ENCODE measurements at regions not wholly inside any gene's neighbourhood (a gene's known extent, or its start where the extent isn't known, plus 50 kb on each side); places are given as distances from the start of the nearest gene placed in this dataset.
A peak's percentile ranks its signal among the peaks of the same experiment; 100 is the strongest.

- TF ChIP-seq, protein P1, sequence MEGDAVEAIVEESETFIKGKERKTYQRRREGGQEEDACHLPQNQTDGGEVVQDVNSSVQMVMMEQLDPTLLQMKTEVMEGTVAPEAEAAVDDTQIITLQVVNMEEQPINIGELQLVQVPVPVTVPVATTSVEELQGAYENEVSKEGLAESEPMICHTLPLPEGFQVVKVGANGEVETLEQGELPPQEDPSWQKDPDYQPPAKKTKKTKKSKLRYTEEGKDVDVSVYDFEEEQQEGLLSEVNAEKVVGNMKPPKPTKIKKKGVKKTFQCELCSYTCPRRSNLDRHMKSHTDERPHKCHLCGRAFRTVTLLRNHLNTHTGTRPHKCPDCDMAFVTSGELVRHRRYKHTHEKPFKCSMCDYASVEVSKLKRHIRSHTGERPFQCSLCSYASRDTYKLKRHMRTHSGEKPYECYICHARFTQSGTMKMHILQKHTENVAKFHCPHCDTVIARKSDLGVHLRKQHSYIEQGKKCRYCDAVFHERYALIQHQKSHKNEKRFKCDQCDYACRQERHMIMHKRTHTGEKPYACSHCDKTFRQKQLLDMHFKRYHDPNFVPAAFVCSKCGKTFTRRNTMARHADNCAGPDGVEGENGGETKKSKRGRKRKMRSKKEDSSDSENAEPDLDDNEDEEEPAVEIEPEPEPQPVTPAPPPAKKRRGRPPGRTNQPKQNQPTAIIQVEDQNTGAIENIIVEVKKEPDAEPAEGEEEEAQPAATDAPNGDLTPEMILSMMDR (IDR thresholded peaks at IDR 0.05; ENCODE audit: insufficient read depth, low read depth, low read length), result no peak
- TF ChIP-seq EZH2 (IDR thresholded peaks at IDR 0.05; ENCODE audit: insufficient read depth, low read length), result no peak
- Histone ChIP-seq H3K27me3 (ENCODE audit: insufficient read depth, low read length) (no peaks in the 10 kb centered on the region), H3K36me3 (ENCODE audit: insufficient read depth, low read length) (no peaks in the 10 kb centered on the region), H3K27ac (ENCODE audit: low read depth, low read length) (no peak overlapping the region), H3K9ac (ENCODE audit: low read length) (no peak overlapping the region), H4K20me1 (ENCODE audit: insufficient read depth, low read length) (no peaks in the 10 kb centered on the region), H3K4me1 (ENCODE audit: insufficient read depth, low read length) (no peaks in the 10 kb centered on the region), H2AFZ (ENCODE audit: low read depth, low read length) (no peak overlapping the region), H3K4me3 (ENCODE audit: insufficient read depth, low read depth, low read length) (no peak overlapping the region), H3K9me3 (ENCODE audit: insufficient read depth, low read depth, low read length) (peaks cover 2% of the 10 kb centered on the region), H3K4me2 (ENCODE audit: low read length) (no peak overlapping the region), H3K79me2 (ENCODE audit: insufficient read depth, low read length) (no peaks in the 10 kb centered on the region)
- Mint-ChIP-seq H3K4me3 (ENCODE audit: unreplicated experiment) (no peak overlapping the region), H3K27ac (ENCODE audit: unreplicated experiment) (no peak overlapping the region), H3K4me1 (ENCODE audit: low read depth, unreplicated experiment) (no peaks in the 10 kb centered on the region), H3K27me3 (ENCODE audit: low read depth, unreplicated experiment) (no peaks in the 10 kb centered on the region), H3K36me3 (ENCODE audit: low read depth, unreplicated experiment) (no peaks in the 10 kb centered on the region), H3K9me3 (ENCODE audit: unreplicated experiment) (peaks cover 2% of the 10 kb centered on the region)
- DNase-seq (ENCODE audit: low read depth) (peak; percentile 5), FAIRE-seq (no peak)
Observed at GRCh38 chr4:178693816-178694215, 1251.6 kb upstream of the AGA start.

GRCh38 chr4:178696515-178696914, 1254.3 kb upstream of the AGA start:
- Mint-ChIP-seq H3K27me3 (ENCODE audit: low read depth, unreplicated experiment) (no peaks in the 10 kb centered on the region), H3K9me3 (ENCODE audit: unreplicated experiment) (peaks cover 2% of the 10 kb centered on the region), H3K27ac (ENCODE audit: unreplicated experiment) (no peak overlapping the region), H3K4me3 (ENCODE audit: unreplicated experiment) (no peak overlapping the region), H3K36me3 (ENCODE audit: low read depth, unreplicated experiment) (no peaks in the 10 kb centered on the region), H3K4me1 (ENCODE audit: low read depth, unreplicated experiment) (no peaks in the 10 kb centered on the region)
- Histone ChIP-seq H3K79me2 (ENCODE audit: insufficient read depth, low read length) (no peaks in the 10 kb centered on the region), H3K9ac (ENCODE audit: low read length) (no peak overlapping the region), H3K9me3 (ENCODE audit: insufficient read depth, low read depth, low read length) (peaks cover 2% of the 10 kb centered on the region), H3K4me1 (ENCODE audit: insufficient read depth, low read length) (no peaks in the 10 kb centered on the region), H3K4me3 (ENCODE audit: insufficient read depth, low read depth, low read length) (no peak overlapping the region), H3K27me3 (ENCODE audit: insufficient read depth, low read length) (no peaks in the 10 kb centered on the region), H4K20me1 (ENCODE audit: insufficient read depth, low read length) (no peaks in the 10 kb centered on the region), H3K27ac (ENCODE audit: low read depth, low read length) (no peak overlapping the region), H3K4me2 (ENCODE audit: low read length) (no peak overlapping the region), H2AFZ (ENCODE audit: low read depth, low read length) (no peak overlapping the region), H3K36me3 (ENCODE audit: insufficient read depth, low read length) (no peaks in the 10 kb centered on the region)
- TF ChIP-seq, protein P1 (IDR thresholded peaks at IDR 0.05; ENCODE audit: insufficient read depth, low read depth, low read length), result no peak
- no peak for TF ChIP-seq EZH2 (IDR thresholded peaks at IDR 0.05; ENCODE audit: insufficient read depth, low read length)
- DNase-seq (ENCODE audit: low read depth) (no peak), FAIRE-seq (no peak)

DNA sequence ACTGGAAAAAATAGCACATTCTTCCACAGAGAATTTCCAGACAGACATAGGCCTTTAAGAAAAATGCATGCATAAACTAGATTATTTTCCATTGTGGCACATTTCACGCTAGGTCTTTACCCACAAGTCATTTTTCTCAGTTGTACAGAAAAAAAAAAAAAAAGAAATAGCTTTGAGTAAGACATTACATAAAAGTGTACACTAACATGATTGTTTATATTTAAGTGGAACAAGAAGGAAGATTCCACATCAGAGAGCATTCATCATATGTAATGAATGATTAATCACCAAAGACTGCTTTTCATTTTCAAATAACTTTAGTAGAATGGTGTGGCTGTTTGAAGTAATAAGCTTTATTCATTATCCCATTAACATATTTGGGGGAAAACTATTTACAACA, 1270.2 kb upstream of the AGA start:
- no peak overlapping the region for H3K4me3 Mint-ChIP-seq (ENCODE audit: unreplicated experiment)
- no peaks in the 10 kb centered on the region for H3K9me3 Mint-ChIP-seq (ENCODE audit: unreplicated experiment)
- DNase-seq (ENCODE audit: low read depth), result no peak
- H3K9me3 ChIP-seq (ENCODE audit: insufficient read depth, low read depth, low read length), result peaks cover 4% of the 10 kb centered on the region
- TF ChIP-seq, protein P1 (IDR thresholded peaks at IDR 0.05; ENCODE audit: insufficient read depth, low read depth, low read length), result no peak
- TF ChIP-seq EZH2 (IDR thresholded peaks at IDR 0.05; ENCODE audit: insufficient read depth, low read length), result no peak
- H3K4me1 ChIP-seq (ENCODE audit: insufficient read depth, low read length), result no peaks in the 10 kb centered on the region
- H3K27ac Mint-ChIP-seq (ENCODE audit: unreplicated experiment), result no peak overlapping the region
- no peaks in the 10 kb centered on the region for H3K36me3 ChIP-seq (ENCODE audit: insufficient read depth, low read length)
- no peaks in the 10 kb centered on the region for H3K36me3 Mint-ChIP-seq (ENCODE audit: low read depth, unreplicated experiment)
- H3K27me3 Mint-ChIP-seq (ENCODE audit: low read depth, unreplicated experiment), result no peaks in the 10 kb centered on the region
- H3K27me3 ChIP-seq (ENCODE audit: insufficient read depth, low read length), result no peaks in the 10 kb centered on the region
- H3K4me1 Mint-ChIP-seq (ENCODE audit: low read depth, unreplicated experiment), result no peaks in the 10 kb centered on the region
- H3K4me3 ChIP-seq (ENCODE audit: insufficient read depth, low read depth, low read length), result no peak overlapping the region
- H3K9ac ChIP-seq (ENCODE audit: low read length), result no peak overlapping the region
- no peak for FAIRE-seq
- no peak overlapping the region for H3K27ac ChIP-seq (ENCODE audit: low read depth, low read length)
- H4K20me1 ChIP-seq (ENCODE audit: insufficient read depth, low read length), result no peaks in the 10 kb centered on the region
- H3K79me2 ChIP-seq (ENCODE audit: insufficient read depth, low read length), result no peaks in the 10 kb centered on the region
- H3K4me2 ChIP-seq (ENCODE audit: low read length), result no peak overlapping the region
- H2AFZ ChIP-seq (ENCODE audit: low read depth, low read length), result no peak overlapping the region
